ENCODE measurements at regions not wholly inside any gene's neighbourhood (a gene's known extent, or its start where the extent isn't known, plus 50 kb on each side); places are given as distances from the start of the nearest gene placed in this dataset.

DNA sequence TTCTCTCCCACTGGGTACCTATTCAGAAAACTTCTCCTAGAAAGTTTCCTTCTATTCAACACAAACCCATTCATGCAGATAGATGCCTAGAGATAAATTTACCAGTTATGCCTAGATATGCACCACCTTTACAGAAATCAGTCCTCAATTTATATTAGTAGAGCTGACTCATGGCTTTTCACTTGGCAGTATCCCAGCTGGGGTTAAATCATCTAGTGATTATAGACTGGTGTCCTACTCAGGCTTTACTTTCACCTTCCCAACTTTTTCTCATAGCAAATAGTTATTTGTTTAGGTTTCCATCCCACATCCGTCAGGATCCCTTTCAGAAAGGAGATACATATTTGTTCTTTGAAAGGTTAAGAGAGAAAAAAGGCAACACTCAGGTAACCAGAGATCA lies 124.5 kb downstream of the AQP4 start:
- DNase-seq = no peak

DNA sequence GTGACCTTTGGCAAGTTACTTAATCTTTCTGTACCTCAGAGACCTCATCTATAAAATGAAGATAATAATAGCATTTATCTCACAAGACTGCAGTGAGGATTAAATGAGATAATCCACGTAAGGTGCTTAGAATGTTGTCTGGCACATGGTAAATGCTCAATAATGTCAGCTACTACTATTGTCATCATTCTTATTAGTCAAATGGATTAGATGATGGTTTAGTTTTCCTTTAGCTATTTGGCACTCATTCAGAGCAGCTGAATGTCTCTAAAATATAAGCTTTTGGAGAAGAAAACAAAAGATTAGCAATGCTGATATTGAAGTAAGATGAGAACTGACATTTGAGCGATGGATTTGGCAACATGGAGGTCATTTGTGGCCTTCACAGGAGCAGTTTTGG lies 125.1 kb downstream of the AQP4 start:
- DNase-seq = no peak

DNA sequence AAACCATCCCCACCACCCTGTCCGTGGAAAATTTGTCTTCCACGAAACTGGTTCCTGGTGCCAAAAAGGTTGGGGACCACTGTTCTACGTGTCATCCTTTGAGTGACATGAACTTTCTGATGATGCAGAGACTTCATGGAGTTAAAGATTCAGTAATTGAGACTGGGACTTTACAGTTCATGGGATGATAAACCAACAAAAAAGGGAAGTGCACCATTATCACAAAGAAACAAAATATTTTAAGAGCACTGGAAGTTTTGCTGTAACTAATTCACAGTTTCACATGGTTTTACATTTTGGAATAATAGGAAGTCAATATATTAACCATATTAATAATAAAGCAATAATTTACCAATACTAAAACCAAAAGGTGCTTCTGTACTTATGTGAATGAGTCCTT lies 126.8 kb downstream of the AQP4 start:
- DNase-seq = no peak

DNA sequence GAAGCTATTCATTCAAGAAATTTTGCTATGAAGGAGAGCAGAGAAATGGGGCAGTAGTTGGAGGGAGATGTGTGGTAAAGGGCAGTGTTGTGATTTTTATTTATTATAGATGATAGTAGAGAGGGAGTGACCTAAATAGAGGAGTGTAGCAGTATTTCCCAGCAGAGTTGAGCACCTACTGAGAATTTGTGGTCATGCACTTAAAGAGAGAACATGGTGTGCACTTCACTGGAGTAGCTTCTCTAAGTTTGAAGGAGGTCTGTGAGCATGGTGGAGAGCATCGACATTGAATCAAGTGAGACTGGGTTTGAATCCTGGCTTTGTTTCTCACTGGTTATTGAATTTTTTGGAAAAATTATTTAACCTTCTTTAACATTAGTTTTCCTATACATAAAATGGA lies 129.2 kb downstream of the AQP4 start:
- DNase-seq = no peak

DNA sequence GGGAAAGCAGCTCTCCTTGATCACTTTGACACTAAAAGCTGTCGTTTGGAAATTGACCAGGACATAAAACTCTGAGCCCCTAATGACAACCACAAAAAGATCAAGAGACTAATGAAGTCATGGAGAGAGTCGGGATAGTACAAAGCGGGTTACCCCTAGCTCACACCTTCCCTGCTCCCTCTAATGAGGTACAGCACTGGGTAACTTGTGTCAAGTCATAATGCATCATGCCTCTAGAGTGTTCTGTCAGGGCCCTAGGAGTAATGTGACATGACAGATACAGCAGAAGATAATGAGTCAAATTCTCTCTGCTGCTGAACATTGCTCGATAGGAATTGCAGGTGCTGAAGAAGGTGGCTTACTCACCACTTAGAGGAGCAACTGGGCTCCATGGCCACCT lies 130.7 kb downstream of the AQP4 start:
- no peak for DNase-seq

DNA sequence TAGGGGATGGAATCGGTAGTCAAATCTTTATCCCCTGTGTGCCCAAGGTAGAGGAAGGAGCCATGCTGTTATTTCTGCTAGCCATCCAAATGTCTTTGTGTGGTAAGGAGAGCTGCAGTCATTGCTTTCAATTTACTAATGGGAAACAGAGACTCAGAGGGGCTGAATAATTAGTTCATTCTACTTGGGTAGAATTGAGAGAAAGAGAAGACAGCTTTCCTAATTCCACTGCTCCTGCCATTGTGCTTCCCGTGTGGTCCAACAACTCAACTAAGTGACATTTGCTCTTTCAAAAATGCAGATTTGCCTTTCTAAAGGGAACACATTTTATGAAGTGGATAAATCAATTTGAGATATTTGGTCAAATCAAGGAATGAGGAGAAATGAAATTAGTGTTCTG lies 136.1 kb downstream of the AQP4 start:
- no peak for DNase-seq

DNA sequence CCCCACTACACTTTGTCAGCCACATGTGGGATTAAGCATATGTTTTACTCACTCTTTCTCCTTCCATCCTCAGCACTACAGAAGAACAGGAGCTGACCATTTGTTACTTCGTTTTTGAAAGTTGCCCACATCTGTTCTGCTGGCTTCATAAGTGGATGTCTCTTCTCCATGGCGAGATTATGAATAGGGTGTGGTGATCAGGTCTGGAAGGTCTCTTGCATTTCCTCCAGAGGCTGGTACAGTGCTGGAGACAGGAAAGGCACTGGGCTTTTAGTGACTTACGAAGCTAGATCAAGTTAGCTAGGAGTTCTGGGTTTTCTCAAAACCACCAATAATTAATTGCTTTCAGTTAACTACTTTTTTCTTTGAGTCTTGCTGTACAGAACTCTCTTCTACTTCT lies 136.5 kb downstream of the AQP4 start:
- DNase-seq = no peak

DNA sequence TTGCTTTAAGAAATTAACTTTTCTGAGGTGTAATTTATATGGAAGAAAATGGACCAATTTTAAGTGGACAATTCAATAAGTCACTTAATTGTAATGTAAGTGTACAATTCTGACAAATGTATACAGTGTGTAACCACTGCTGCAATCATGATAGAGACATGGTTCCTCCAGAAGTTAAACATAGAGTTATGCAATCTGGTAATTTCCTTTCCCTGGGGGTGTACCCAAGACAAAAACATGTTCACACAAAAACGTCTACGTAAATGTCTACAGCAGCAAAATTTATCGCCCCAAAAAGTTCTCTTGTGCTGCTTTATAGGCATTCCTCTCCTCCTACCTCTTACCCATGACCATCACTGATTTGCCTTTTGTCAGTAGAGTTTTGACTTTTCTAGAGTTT lies 141.5 kb downstream of the AQP4 start:
- DNase-seq = no peak

DNA sequence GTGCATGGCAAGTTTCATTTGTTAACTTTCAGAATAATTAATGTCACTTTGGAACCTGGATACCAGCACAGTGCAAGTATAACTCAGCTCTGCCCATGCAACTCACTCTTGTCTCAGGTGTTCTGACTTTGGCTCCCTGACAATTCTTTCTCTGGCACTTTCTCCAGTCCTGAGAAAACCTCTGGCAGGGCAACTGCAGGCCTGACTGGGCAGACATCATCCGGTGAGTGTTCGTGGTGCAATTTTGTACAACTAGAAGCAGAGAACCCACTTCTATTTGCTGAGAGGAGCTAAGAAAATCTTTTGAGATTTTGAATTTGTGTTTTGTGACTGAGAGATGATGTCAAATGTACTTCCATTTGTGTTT lies 143.0 kb downstream of the AQP4 start:
- no peak for DNase-seq

DNA sequence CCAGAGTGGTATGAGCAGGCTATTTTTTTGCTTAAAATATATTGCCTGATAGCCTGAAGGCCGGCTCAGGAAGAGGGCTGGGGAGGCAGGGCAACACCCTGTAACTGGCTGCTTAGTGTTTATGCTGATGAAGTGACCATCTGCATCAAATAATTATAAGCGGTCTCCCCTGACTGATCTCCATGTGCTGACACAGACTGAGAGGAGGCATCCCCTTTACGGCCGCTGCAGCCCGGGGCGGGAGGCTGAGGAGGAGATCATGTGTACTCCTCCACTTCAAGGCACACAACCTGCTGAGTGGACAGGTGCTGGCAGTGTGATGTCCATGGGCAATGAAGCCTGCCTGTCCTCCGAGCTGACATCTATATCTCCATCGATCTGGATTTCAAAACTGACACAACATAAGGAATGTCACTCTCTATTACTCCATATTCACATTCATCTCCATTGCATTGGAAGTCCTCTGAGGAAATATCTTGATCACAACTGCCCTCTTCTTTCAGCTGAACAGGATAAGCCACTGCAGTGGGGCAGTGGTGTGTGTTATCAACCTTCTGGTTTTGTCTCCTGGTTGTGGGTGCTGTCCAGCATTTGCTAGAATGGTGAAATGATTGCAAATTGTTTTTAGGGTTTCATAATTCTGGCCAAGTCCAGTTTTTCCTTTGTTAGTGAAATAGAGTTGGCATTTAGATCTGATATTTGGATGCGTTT lies 143.5 kb downstream of the AQP4 start:
- no peak for DNase-seq

DNA sequence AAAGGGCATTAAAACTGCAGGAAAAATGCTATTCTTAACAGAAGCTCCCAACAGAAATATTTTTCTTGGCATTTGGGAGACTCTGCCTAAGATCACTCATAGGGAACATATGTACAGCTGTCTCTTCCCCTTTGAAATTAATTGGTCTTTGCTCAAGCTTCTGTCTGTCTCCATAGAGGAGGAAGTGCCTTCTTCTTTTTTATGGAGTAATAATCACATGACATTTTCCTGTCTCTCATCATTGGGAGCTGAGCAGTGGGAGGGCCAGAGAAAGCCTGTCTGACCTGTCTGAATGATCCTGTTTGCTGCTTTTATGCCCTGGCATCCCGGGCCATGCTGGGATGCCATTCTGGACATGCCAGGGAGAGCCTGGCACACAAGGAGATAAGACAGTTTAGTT lies 145.6 kb downstream of the AQP4 start:
- DNase-seq = peak; percentile 25 to 38

DNA sequence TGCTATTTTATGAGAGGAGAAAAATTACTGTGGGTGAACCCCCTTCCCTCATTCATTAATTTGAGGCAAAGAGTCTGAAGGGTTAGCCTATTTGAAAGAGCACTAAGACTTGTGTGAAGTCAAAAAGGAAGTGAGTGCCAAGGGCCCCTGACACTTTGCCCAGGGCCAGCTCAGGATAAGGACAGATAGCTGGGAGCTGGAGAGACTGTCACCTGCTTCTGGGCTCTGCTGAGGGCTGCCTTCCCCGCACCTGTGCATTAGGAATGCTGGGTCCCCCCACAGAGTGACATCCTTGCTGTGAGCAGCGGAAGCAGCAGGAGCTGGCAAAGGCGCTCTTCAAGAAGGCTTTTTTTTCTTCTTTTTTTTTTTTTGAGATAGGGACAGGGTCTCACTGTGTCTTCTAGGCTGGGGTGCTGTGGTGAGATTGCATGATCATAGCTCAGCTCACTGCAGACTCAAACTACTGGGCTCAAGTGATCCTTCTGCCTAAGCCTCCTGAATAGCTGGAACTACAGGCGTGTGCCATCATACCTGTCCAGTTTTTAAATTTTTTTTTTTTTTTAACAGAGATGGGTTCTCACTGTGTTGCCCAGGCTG lies 148.3 kb downstream of the AQP4 start:
- no peak for DNase-seq

DNA sequence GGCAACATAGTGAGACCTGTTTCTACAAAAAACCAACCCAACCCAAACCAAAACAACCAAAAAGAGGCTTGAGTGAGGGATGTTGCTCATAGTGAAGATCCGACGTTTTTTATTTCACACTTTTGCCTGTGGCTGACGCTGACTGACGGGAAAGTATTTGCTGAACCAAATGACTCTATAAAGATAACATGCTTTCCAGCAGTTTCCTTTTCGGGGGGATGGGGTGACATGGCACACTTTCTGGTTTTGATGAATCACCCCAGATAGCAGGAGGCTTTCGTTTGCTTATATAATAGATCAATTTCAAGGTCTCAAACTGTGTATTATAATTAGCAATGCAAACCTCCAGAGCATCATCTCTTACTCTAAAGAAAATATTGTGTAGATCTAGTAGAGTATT lies 150.8 kb downstream of the AQP4 start:
- DNase-seq = no peak

DNA sequence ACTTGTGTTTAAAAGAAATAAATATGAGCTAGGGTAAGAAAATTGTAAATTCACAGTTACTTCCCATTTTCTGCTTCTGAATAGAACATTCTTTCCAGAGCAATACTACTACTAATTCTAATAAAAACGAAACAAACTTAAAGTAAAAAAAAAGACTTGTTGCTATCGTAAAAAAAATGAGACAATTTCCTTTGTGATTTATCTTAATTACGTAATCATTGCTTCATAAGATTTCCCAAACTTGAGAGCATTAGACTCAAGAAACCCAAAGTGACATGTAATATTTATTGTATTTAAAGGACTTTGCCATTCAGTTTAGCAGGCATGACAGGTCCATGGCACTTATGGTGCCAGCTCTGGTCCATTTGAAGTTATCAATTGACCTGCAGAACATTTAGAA lies 153.8 kb downstream of the AQP4 start:
- DNase-seq = peak in 1 of 2 experiments; percentile 32

DNA sequence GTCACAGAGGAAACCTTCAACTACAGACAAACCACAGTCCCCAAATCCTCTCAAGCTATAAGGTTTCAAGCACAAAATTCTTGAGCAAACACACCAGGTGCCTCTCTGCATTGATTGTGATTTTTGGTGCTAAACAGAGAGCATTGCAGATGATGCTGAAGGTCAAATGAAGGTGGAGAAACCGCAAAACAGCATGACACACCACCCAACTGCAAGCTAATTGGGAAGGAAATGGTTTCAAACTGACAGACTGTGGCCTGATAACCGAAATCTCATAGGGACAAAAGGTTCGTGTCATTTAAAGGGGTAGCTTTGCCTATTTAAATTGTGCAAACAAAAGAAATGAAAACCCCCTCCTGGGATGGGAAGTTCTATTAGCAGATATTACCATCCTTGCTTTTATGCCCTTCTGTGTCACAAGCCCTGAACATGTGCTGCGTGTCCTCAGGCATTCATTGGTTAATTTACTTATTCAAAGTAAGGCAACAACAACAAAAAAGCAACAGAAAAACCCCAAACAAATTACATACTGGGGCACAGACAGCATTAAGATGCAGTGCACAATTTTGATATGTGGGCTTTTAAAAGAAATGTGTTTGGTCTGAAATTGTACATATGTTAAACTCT lies 154.9 kb downstream of the AQP4 start:
- DNase-seq = peak; percentile 89 to 90

DNA sequence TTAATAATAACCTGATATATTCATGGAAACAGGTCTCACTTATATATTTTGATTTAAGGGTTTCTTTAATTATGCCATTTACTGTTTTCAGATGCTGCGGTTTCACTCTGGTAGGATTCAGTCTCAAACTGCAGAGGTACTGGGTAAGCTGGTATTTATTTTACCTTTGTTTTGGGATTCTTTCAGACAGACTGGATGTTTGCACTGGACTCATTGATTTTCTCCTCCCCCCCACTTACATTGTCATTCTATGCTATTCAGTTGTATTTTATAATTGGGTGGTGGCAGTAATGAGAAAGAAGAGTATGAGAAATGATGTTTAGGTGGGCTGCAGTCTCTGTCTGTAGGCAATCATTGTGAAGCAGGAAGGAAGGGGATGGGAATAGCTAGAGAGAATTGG lies 155.6 kb downstream of the AQP4 start:
- DNase-seq = no peak

DNA sequence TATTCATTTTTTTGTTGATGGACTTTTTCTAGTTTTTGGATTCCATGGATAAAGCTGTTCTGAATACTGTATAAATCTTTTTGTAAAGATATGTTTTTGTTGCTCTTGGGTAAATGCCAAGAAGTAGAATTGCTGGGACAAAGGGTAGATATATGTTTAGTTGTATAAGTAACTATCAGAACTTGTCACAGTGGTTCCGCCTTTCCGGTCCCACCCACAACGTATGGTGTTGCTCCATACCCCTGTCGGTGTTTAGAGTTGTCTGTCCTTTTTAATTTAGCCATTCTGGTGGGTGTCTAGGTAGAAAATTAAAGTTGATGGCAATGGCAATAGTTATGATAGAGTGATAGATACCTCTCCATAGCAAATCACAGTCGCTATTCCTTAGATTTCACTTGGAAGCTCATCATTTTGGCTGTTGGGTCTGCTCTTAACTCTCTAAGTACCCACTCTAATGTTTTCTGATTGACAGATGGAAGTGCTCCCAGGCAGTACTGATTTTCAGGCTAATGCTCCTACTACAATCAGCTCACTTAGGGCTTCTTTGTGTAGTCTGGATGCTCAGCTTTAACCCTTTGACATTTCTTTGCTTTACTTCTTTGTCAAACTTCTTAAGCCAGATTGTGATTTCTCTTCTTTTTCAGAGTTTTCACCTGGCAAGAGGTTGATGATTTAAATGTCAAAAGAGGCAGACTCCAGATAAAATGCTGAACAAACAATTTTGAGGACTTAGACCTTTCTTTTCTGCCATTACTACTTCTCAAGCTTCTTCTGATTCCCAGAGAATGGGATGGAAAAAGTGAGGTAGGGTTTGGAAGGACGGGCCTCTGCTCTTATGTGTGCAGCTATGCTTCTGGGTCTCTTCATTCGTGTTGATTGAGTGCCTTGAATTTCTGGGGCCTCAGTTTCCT lies 156.4 kb downstream of the AQP4 start:
- DNase-seq = no peak

DNA sequence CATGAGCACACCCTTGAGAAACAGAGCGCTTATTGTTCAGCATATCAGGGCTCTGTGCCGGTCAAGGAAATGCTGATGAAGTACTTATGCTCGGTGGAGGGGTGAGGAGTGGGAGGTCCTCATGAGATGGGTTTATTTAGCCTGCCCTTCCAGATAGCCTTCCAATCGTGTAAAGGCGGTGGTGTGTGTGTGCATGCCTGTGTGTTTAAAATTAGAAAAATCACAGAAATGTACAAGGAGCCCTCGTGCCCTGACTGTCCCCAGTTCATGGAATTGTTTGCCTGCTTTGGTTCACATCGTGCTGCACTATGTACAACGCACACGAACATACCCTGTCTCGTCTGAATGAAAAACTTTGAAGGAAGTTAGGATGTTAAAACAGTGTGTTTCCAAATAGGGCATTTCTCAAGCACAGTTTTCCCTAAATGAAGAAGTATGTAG lies 158.6 kb downstream of the AQP4 start:
- DNase-seq = no peak

DNA sequence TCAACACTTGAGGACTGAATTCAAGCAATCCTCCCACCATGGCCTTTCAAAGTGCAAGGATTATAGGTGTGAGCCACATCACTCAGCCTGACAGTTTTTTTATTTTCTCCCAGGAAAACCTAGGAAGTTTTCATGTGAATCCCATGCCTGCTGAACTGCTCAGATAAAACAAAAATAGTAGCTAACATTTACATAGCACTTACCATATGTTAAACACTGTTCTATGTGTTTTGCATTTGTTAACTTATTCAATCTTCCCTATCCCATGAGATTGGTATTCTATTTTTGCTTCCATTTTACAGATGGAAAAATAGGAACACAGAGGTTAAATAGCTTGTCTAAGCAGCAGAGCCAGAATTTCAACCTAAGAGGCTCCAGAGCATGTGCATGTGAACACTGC lies 157.4 kb upstream of the KCTD1 start:
- no peak for DNase-seq

DNA sequence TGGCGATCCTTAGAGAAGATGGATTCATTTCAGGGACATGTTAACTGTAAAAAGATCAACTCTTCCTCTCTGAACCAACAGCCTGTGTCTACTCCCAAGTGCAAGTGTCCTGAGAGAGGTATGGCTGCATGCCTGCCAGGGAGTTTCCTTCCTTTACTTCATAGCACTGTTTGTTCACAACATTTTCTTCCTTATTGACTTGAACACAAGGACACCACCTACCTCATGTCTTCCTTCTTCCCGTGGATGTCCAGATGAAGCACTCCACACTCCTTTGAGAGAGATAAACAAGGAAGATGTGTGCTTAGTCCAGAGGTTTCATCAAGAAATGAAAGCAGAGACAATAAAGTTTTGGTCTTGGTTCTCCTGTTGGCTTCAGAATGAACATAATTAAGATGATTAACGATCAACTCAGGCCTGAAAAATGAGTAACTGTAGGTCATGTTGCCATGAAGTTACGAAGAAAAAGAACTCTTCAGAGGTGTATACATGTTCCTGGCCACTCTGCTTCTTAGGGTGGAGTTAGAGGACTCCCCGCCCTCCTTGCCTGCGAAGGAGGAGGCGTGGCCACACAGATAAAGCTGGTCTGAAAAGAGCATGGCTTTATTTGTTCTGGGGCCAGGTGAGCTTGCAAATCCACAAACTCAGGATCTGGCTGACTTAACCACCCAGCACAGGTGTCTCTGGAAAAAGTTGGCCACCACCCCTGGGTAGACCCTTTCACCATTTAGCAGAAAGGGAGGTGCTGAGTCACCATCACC lies 155.0 kb upstream of the KCTD1 start:
- no peak for DNase-seq

DNA sequence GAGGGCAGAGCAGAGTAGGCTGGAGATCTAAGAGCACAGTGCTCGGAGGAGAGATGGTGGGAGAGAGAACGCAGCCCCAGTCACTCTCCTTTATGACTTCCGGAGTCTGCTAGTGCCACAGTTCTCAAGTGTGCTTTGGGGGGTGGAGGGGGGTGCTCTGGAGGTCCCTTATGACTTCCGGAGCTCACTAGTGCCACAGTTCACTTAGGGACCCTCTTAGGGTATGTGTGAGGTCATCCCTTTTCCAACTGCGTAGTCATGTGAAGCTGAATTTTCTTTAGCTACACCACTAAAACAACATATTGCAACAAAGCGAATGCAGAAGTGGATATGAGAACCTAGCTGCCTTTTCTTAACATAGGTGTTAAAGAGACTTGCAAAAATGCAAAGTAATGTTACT lies 153.7 kb upstream of the KCTD1 start:
- peak; percentile 74 to 83 for DNase-seq

DNA sequence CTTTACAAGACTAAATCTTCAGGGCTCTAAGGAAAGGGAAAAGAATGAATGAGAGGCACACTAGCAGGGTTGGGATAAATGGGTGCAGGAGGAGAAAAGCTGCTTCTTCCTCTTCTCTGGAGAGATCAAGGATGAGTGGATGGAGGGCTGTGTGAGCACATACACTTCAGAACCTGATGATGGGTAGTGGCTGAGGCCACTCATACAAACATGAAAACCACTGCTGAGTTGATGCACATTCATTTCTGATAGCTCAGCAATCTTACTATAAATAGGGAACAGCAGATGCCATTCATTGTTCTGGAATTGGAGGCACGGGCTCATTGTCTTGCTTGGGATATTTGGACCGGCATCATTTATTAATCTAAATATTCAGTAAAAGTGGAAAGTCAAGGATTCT lies 152.4 kb upstream of the KCTD1 start:
- no peak for DNase-seq

DNA sequence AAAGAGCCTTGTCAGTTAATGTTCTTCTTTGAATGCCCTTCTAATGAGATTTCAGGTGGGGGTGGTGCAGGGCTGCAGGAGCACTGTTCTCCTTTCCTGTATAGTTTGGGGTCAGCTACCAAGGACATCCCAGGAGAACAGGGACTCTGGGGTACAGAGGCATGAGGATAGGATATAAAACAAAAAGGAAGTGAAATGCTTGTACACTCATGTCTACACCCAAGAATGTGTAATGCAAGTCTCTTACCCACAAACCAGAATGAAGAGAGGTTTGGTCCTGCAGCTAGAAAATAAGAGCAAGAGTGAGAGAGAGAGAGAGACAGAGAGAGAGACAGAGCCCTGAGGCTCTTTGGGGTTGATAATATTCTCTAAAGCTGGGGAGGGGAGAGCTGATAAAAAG lies 151.8 kb upstream of the KCTD1 start:
- peak; percentile 47 for DNase-seq

All from Kasumi-1 (cell line).